Adrenal gland (tissue), 9 donors: ENCODE measurements at regions not wholly inside any gene's neighbourhood (a gene's known extent, or its start where the extent isn't known, plus 50 kb on each side); places are given as distances from the start of the nearest gene placed in this dataset.

Source experiments
- DNase-seq, 7 donors: peaks; one replicate each; pipeline ENCODE4 v3.0.0-alpha.2; 2019 to 2020
- H3K27ac ChIP-seq, 5 donors: fragments of 200-600 bp; sonication (generic) in 4 of 5; 1 replicate in 3 of 5; 2 replicates in 2 of 5; pipeline versions ENCODE4 v1.5.1 to v1.8.0; 2016 to 2020; ENCODE audit warnings: mild to moderate bottlenecking in 1 of 5
- H3K27me3 ChIP-seq: fragments of 200-600 bp; 2 replicates; pipeline ENCODE4 v1.8.0; 2021
- H3K36me3 ChIP-seq, 2 donors: fragments of 200-600 bp; replicated peaks in 1 of 2; 1 replicate in 1 of 2; 2 replicates in 1 of 2; pipeline versions ENCODE4 v1.5.1 to v1.8.0; 2018 to 2022
- H3K4me1 ChIP-seq, 2 donors: fragments of 200-600 bp; replicated peaks in 1 of 2; 1 replicate in 1 of 2; 2 replicates in 1 of 2; pipeline versions ENCODE4 v1.5.1 to v1.8.0; 2018 to 2021
- H3K4me3 ChIP-seq, 4 donors: fragments of 200-600 bp; sonication (generic) in 3 of 4; one replicate each; pipeline ENCODE4 v1.5.1; 2016 to 2018
- H3K9me3 ChIP-seq, 3 donors: fragments of 200-600 bp; sonication (generic) in 1 of 3; replicated peaks in 1 of 3; 1 replicate in 2 of 3; 2 replicates in 1 of 3; pipeline versions ENCODE4 v1.5.1 to v1.8.0; 2016 to 2021
- CTCF ChIP-seq, 6 experiments: fragments of 450-650 bp in 4 of 6; fragments of 200-600 bp in 2 of 6; sonication (generic) in 1 of 6; IDR thresholded peaks; 1 replicate in 5 of 6; 2 replicates in 1 of 6; pipeline versions ENCODE4 v1.5.1 to v1.8.0; 2016 to 2021; ENCODE audit warnings: antibody characterized with exemption in 6 of 6, mild to moderate bottlenecking in 2 of 6, moderate library complexity in 1 of 6
- POLR2A ChIP-seq, 2 donors: fragments of 450-650 bp; IDR thresholded peaks; one replicate each; pipeline ENCODE4 v1.6.1; 2017; ENCODE audit warnings: antibody characterized with exemption in 2 of 2, mild to moderate bottlenecking in 2 of 2, moderate library complexity in 1 of 2
- WGBS, 4 donors: extraction: QIAGEN DNeasy Blood & Tissue Kit in 2 of 4; methylation state at CpG; one replicate each; pipeline versions ENCODE4 v1.1.5 to v1.1.7; 2013 to 2017; 5-methylcytosine and 5-hydroxymethylcytosine counted together
- intact Hi-C, 2 donors: fragments of 100-400 bp; cut with DNase I; formaldehyde crosslinking; loops; one replicate each; pipeline versions ENCODE4 v1.14.1 to v1.15.0; 2022 to 2023
- donor health status: healthy with polysubstance abuse.
- donor health status: Bipolar disorder and iron deficiency.
- donor health status: DM: yes; HTN: yes; CAD: no.
- donor health status: DM: no; HTN: no; CAD: no.
- donor health status: DM: no; HTN: no; CAD: no.

GRCh38 chr5:51449026-51449425 lies 65.8 kb downstream of the ISL1 start:
- no peak for TF ChIP-seq POLR2A (IDR thresholded peaks at IDR 0.05)
- TF ChIP-seq CTCF (IDR thresholded peaks at IDR 0.05): no peak
- H3K27ac ChIP-seq: no peak overlapping the region
- no peak overlapping the region for H3K4me3 ChIP-seq
- H3K27me3 ChIP-seq: no peaks in the 10 kb centered on the region
- intact Hi-C loops: no loop called here
- no peaks in the 10 kb centered on the region for H3K36me3 ChIP-seq
- no peaks in the 10 kb centered on the region for H3K9me3 ChIP-seq
- H3K4me1 ChIP-seq: no peaks in the 10 kb centered on the region
- DNase-seq: no peak

- TF ChIP-seq POLR2A (IDR thresholded peaks at IDR 0.05) (no peak), CTCF (IDR thresholded peaks at IDR 0.05) (no peak)
- WGBS, 4 donors: 68 to 73% (median 69%) methylated on average over 3 of the region's 3 CpGs
- Histone ChIP-seq H3K36me3 (no peaks in the 10 kb centered on the region), H3K27ac (no peak overlapping the region), H3K4me1 (no peaks in the 10 kb centered on the region), H3K27me3 (no peaks in the 10 kb centered on the region), H3K4me3 (no peak overlapping the region), H3K9me3 (no peaks in the 10 kb centered on the region)
- no peak for DNase-seq
- intact Hi-C loops: no loop called here
Observed at GRCh38 chr5:51452562-51452961, 69.3 kb downstream of the ISL1 start.

GRCh38 chr5:51465165-51465564 lies 81.9 kb downstream of the ISL1 start:
- H3K4me1 ChIP-seq: no peaks in the 10 kb centered on the region
- no peak overlapping the region for H3K4me3 ChIP-seq
- no peaks in the 10 kb centered on the region for H3K9me3 ChIP-seq
- 17 to 26% (median 24%) methylated on average over 6 of the region's 6 CpGs for WGBS, 4 donors
- TF ChIP-seq POLR2A (IDR thresholded peaks at IDR 0.05) (no peak), CTCF (IDR thresholded peaks at IDR 0.05) (no peak)
- no peaks in the 10 kb centered on the region for H3K36me3 ChIP-seq
- H3K27ac ChIP-seq: no peak overlapping the region
- intact Hi-C loops: no loop called here
- H3K27me3 ChIP-seq: no peaks in the 10 kb centered on the region
- DNase-seq: no peak

GRCh38 chr5:51466214-51466613 lies 83.0 kb downstream of the ISL1 start:
- intact Hi-C loops: no loop called here
- 62 to 80% (median 75%) methylated on average over 2 of the region's 2 CpGs for WGBS, 4 donors

More at GRCh38 chr5:51466214-51466613, 83.0 kb downstream of the ISL1 start:
- H3K36me3 ChIP-seq: no peaks in the 10 kb centered on the region
- no peak overlapping the region for H3K4me3 ChIP-seq
- no peak for DNase-seq
- no peak for TF ChIP-seq POLR2A (IDR thresholded peaks at IDR 0.05)
- TF ChIP-seq CTCF (IDR thresholded peaks at IDR 0.05): no peak
- no peaks in the 10 kb centered on the region for H3K9me3 ChIP-seq
- no peak overlapping the region for H3K27ac ChIP-seq
- H3K27me3 ChIP-seq: no peaks in the 10 kb centered on the region
- no peaks in the 10 kb centered on the region for H3K4me1 ChIP-seq
